HEK293T (cell line): ENCODE measurements at regions not wholly inside any gene's neighbourhood (a gene's known extent, or its start where the extent isn't known, plus 50 kb on each side); places are given as distances from the start of the nearest gene placed in this dataset.

Source experiments
- BHLHE40 ChIP-seq: fragments of 450-650 bp; IDR thresholded peaks from 2 replicates; pipeline ENCODE4 v1.6.1; 2016; ENCODE audit warnings: mild to moderate bottlenecking, moderate library complexity, borderline replicate concordance
- CTBP1 ChIP-seq: fragments of 450-650 bp; IDR thresholded peaks from 2 replicates; pipeline ENCODE4 v1.6.1; 2016; ENCODE audit warnings: borderline replicate concordance
- FOXK2 ChIP-seq: fragments of 450-650 bp; IDR thresholded peaks from 2 replicates; pipeline ENCODE4 v1.6.1; 2016; ENCODE audit warnings: mild to moderate bottlenecking
- FOXM1 ChIP-seq: fragments of 450-650 bp; IDR thresholded peaks from 2 replicates; pipeline ENCODE4 v1.6.1; 2017; ENCODE audit warnings: mild to moderate bottlenecking, borderline replicate concordance
- HDGF ChIP-seq: fragments of 450-650 bp; IDR thresholded peaks from 2 replicates; pipeline ENCODE4 v1.6.1; 2017; ENCODE audit warnings: antibody characterized with exemption, borderline replicate concordance
- LEF1 ChIP-seq: fragments of 450-650 bp; IDR thresholded peaks from 2 replicates; pipeline ENCODE4 v1.6.1; 2017; ENCODE audit warnings: mild to moderate bottlenecking, borderline replicate concordance
- SP1 ChIP-seq: fragments of 450-650 bp; IDR thresholded peaks from 2 replicates; pipeline ENCODE4 v1.6.1; 2017
- SUZ12 ChIP-seq: fragments of 450-650 bp; IDR thresholded peaks from 2 replicates; pipeline ENCODE4 v1.6.1; 2016; ENCODE audit warnings: mild to moderate bottlenecking
- ZNF384 ChIP-seq: fragments of 450-650 bp; IDR thresholded peaks from 2 replicates; pipeline ENCODE4 v1.6.1; 2016
- TF ChIP-seq, protein P1 (sequence below): fragments of 450-650 bp; IDR thresholded peaks from 2 replicates; pipeline ENCODE4 v1.6.1; 2016

DNA sequence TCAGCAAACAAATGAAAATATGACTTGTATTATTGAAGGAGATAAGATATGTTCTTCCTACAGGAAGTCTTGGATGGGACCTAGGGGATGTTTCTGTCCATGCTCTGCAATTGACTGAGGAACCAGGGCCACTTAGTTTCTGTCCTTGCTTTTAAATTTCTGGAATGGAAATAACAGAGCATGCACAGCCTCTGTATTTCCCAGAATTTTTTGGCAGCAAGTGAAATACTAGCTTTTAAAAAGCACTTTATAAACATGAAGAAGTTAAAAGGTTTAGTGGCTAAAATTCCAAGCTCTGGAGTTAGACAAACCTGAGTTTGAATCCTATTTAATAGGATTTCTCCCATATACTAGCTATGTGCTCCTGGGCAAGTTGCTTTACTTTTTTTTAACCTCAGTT lies 127.7 kb upstream of the FZD8 start:
- no peak for TF ChIP-seq SP1
- TF ChIP-seq FOXK2, result no peak
- TF ChIP-seq, protein P1, sequence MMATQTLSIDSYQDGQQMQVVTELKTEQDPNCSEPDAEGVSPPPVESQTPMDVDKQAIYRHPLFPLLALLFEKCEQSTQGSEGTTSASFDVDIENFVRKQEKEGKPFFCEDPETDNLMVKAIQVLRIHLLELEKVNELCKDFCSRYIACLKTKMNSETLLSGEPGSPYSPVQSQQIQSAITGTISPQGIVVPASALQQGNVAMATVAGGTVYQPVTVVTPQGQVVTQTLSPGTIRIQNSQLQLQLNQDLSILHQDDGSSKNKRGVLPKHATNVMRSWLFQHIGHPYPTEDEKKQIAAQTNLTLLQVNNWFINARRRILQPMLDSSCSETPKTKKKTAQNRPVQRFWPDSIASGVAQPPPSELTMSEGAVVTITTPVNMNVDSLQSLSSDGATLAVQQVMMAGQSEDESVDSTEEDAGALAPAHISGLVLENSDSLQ, result no peak
- no peak for TF ChIP-seq HDGF
- TF ChIP-seq ZNF384, result no peak
- no peak for TF ChIP-seq BHLHE40
- no peak for TF ChIP-seq LEF1
- no peak for TF ChIP-seq CTBP1
- no peak for TF ChIP-seq FOXM1
- TF ChIP-seq SUZ12, result no peak
